ENCODE measurements at regions not wholly inside any gene's neighbourhood (a gene's known extent, or its start where the extent isn't known, plus 50 kb on each side); places are given as distances from the start of the nearest gene placed in this dataset.
"Not testable (repeated sequence)": the region's sequence is repeated elsewhere in the genome, so short reads cannot be mapped to it uniquely, and the experiment has no call there.

GRCh38 chr3:139267300-139268246 lies 76.2 kb upstream of the MRPS22 start:
- no peak for TF ChIP-seq CTCF (IDR thresholded peaks at IDR 0.05; ENCODE audit: extremely low read depth, low read depth, low read length)
- Histone ChIP-seq H3K4me2 (ENCODE audit: insufficient read depth, low read length) (no peak overlapping the region), H3K79me2 (ENCODE audit: insufficient read depth, low read length) (no peaks in the 10 kb centered on the region), H3K36me3 (ENCODE audit: insufficient read depth, low read length) (no peaks in the 10 kb centered on the region), H3K4me1 (ENCODE audit: insufficient read depth, low read length) (no peaks in the 10 kb centered on the region), H3K4me3 (ENCODE audit: insufficient read depth, low read length) (no peak overlapping the region), H3K27ac (ENCODE audit: low read depth, low read length) (no peak overlapping the region), H4K20me1 (ENCODE audit: insufficient read depth, low read length) (no peaks in the 10 kb centered on the region), H2AFZ (ENCODE audit: low read length) (no peak overlapping the region), H3K9me3 (ENCODE audit: low read depth, low read length) (no peaks in the 10 kb centered on the region), H3K27me3 (ENCODE audit: insufficient read depth, low read length) (peaks cover 6% of the 10 kb centered on the region)
- no peak for DNase-seq (ENCODE audit: insufficient read length, low spot score, missing footprints)

GRCh38 chr3:139269984-139270383 lies 73.8 kb upstream of the MRPS22 start:
- Histone ChIP-seq H3K9me3 (ENCODE audit: low read depth, low read length) (no peaks in the 10 kb centered on the region), H3K27ac (ENCODE audit: low read depth, low read length) (no peak overlapping the region), H3K4me2 (ENCODE audit: insufficient read depth, low read length) (no peak overlapping the region), H3K36me3 (ENCODE audit: insufficient read depth, low read length) (no peaks in the 10 kb centered on the region), H3K4me3 (ENCODE audit: insufficient read depth, low read length) (no peak overlapping the region), H2AFZ (ENCODE audit: low read length) (no peak overlapping the region), H3K4me1 (ENCODE audit: insufficient read depth, low read length) (no peaks in the 10 kb centered on the region), H3K79me2 (ENCODE audit: insufficient read depth, low read length) (no peaks in the 10 kb centered on the region), H3K27me3 (ENCODE audit: insufficient read depth, low read length) (peaks cover 9% of the 10 kb centered on the region), H4K20me1 (ENCODE audit: insufficient read depth, low read length) (no peaks in the 10 kb centered on the region)
- no peak for TF ChIP-seq CTCF (IDR thresholded peaks at IDR 0.05; ENCODE audit: extremely low read depth, low read depth, low read length)
- no peak for DNase-seq (ENCODE audit: insufficient read length, low spot score, missing footprints)

GRCh38 chr3:139270652-139271051 lies 73.2 kb upstream of the MRPS22 start:
- not testable (repeated sequence) for H3K4me1 ChIP-seq (ENCODE audit: insufficient read depth, low read length); DNase-seq (ENCODE audit: insufficient read length, low spot score, missing footprints); H3K27me3 ChIP-seq (ENCODE audit: insufficient read depth, low read length); H3K4me3 ChIP-seq (ENCODE audit: insufficient read depth, low read length); H3K79me2 ChIP-seq (ENCODE audit: insufficient read depth, low read length); H3K4me2 ChIP-seq (ENCODE audit: insufficient read depth, low read length); H3K36me3 ChIP-seq (ENCODE audit: insufficient read depth, low read length); H3K9me3 ChIP-seq (ENCODE audit: low read depth, low read length); H2AFZ ChIP-seq (ENCODE audit: low read length); H3K27ac ChIP-seq (ENCODE audit: low read depth, low read length); H4K20me1 ChIP-seq (ENCODE audit: insufficient read depth, low read length)

GRCh38 chr3:139280027-139280671 lies 63.7 kb upstream of the MRPS22 start:
- no peaks in the 10 kb centered on the region for H3K27me3 ChIP-seq (ENCODE audit: insufficient read depth, low read length)
- no peaks in the 10 kb centered on the region for H4K20me1 ChIP-seq (ENCODE audit: insufficient read depth, low read length)
- no peak overlapping the region for H3K27ac ChIP-seq (ENCODE audit: low read depth, low read length)
- no peak for DNase-seq (ENCODE audit: insufficient read length, low spot score, missing footprints)
- H3K4me3 ChIP-seq (ENCODE audit: insufficient read depth, low read length), result no peak overlapping the region
- no peaks in the 10 kb centered on the region for H3K36me3 ChIP-seq (ENCODE audit: insufficient read depth, low read length)
- H3K79me2 ChIP-seq (ENCODE audit: insufficient read depth, low read length), result no peaks in the 10 kb centered on the region
- H3K9me3 ChIP-seq (ENCODE audit: low read depth, low read length), result no peaks in the 10 kb centered on the region
- no peak overlapping the region for H2AFZ ChIP-seq (ENCODE audit: low read length)
- peaks cover 5% of the 10 kb centered on the region for H3K4me1 ChIP-seq (ENCODE audit: insufficient read depth, low read length)
- H3K4me2 ChIP-seq (ENCODE audit: insufficient read depth, low read length), result no peak overlapping the region
- no peak for TF ChIP-seq CTCF (IDR thresholded peaks at IDR 0.05; ENCODE audit: extremely low read depth, low read depth, low read length)
